ENCODE measurements at regions not wholly inside any gene's neighbourhood (a gene's known extent, or its start where the extent isn't known, plus 50 kb on each side); places are given as distances from the start of the nearest gene placed in this dataset.

- DNase-seq (ENCODE audit: extremely low read depth, low read depth): no peak
- TF ChIP-seq, protein P1, sequence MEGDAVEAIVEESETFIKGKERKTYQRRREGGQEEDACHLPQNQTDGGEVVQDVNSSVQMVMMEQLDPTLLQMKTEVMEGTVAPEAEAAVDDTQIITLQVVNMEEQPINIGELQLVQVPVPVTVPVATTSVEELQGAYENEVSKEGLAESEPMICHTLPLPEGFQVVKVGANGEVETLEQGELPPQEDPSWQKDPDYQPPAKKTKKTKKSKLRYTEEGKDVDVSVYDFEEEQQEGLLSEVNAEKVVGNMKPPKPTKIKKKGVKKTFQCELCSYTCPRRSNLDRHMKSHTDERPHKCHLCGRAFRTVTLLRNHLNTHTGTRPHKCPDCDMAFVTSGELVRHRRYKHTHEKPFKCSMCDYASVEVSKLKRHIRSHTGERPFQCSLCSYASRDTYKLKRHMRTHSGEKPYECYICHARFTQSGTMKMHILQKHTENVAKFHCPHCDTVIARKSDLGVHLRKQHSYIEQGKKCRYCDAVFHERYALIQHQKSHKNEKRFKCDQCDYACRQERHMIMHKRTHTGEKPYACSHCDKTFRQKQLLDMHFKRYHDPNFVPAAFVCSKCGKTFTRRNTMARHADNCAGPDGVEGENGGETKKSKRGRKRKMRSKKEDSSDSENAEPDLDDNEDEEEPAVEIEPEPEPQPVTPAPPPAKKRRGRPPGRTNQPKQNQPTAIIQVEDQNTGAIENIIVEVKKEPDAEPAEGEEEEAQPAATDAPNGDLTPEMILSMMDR (IDR thresholded peaks at IDR 0.05; ENCODE audit: low read depth, low read length): no peak
These were observed 222.5 kb downstream of the NXNL2 start for GRCh38 chr9:88757406-88758010.

GRCh38 chr9:88759364-88759763 is 224.4 kb downstream of the NXNL2 start:
- TF ChIP-seq, protein P1 (IDR thresholded peaks at IDR 0.05; ENCODE audit: low read depth, low read length): no peak
- no peak for DNase-seq (ENCODE audit: extremely low read depth, low read depth)

GRCh38 chr9:88766778-88767503 is 224.3 kb upstream of the S1PR3 start:
- DNase-seq (ENCODE audit: extremely low read depth, low read depth): no peak
- TF ChIP-seq, protein P1 (IDR thresholded peaks at IDR 0.05; ENCODE audit: low read depth, low read length): no peak

GRCh38 chr9:88767504-88767790 is 223.8 kb upstream of the S1PR3 start:
- DNase-seq (ENCODE audit: extremely low read depth, low read depth): no peak
- TF ChIP-seq, protein P1 (IDR thresholded peaks at IDR 0.05; ENCODE audit: low read depth, low read length): no peak

DNA sequence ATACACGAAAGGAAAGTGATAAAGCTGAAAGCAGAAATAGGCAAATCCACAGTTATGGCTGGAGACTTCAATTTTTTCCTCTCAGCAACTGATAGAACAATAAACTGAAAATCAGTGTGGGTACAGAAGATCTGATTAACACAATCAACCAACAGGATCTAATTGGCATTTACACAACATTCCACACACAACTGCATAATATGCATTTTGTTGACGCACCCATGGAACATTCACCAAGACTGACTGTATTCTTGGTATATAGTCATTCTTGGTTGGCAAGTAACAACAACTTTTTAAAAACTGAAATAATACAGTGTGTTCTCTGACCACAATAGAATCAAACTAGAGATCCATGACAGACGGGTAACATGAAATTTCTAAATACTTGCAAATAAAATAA is 218.7 kb upstream of the S1PR3 start:
- TF ChIP-seq, protein P1 (IDR thresholded peaks at IDR 0.05; ENCODE audit: low read depth, low read length): no peak
- no peak for DNase-seq (ENCODE audit: extremely low read depth, low read depth)

GRCh38 chr9:88773126-88773525 is 218.1 kb upstream of the S1PR3 start:
- TF ChIP-seq, protein P1 (IDR thresholded peaks at IDR 0.05; ENCODE audit: low read depth, low read length): no peak
- no peak for DNase-seq (ENCODE audit: extremely low read depth, low read depth)

GRCh38 chr9:88773627-88774244 is 217.5 kb upstream of the S1PR3 start:
- TF ChIP-seq, protein P1 (IDR thresholded peaks at IDR 0.05; ENCODE audit: low read depth, low read length): peak; percentile 24
- DNase-seq (ENCODE audit: extremely low read depth, low read depth): no peak
